HEK293T (cell line): ENCODE measurements at regions not wholly inside any gene's neighbourhood (a gene's known extent, or its start where the extent isn't known, plus 50 kb on each side); places are given as distances from the start of the nearest gene placed in this dataset.
A peak's percentile ranks its signal among the peaks of the same experiment; 100 is the strongest.

Experiments
- CTCF ChIA-PET: fragments of 350-600 bp; formaldehyde crosslinking; extraction: SDS; loops from one replicate; lab custom pipeline; 2021; ENCODE audit warnings: antibody characterized with exemption, inconsistent platforms; lab: Yijun Ruan, JAX
- POLR2A ChIA-PET: fragments of 350-600 bp; formaldehyde crosslinking; extraction: SDS; loops from one replicate; lab custom pipeline; 2020; ENCODE audit warnings: antibody characterized with exemption, inconsistent platforms; lab: Yijun Ruan, JAX
- DNase-seq: peaks from one replicate; pipeline ENCODE4 v3.0.0; 2012; ENCODE audit warnings: mixed read lengths; ENCODE audit errors: extremely low spot score
- ARNT ChIP-seq: fragments of 450-650 bp; IDR thresholded peaks from 2 replicates; pipeline ENCODE4 v1.6.1; 2017; ENCODE audit warnings: mild to moderate bottlenecking
- BHLHE40 ChIP-seq: fragments of 450-650 bp; IDR thresholded peaks from 2 replicates; pipeline ENCODE4 v1.6.1; 2016; ENCODE audit warnings: mild to moderate bottlenecking, moderate library complexity, borderline replicate concordance
- CTBP1 ChIP-seq: fragments of 450-650 bp; IDR thresholded peaks from 2 replicates; pipeline ENCODE4 v1.6.1; 2016; ENCODE audit warnings: borderline replicate concordance
- ELF4 ChIP-seq: fragments of 450-650 bp; IDR thresholded peaks from 2 replicates; pipeline ENCODE4 v1.6.1; 2017; ENCODE audit warnings: antibody characterized with exemption
- FOXA1 ChIP-seq: fragments of 450-650 bp; IDR thresholded peaks from 2 replicates; pipeline ENCODE4 v1.6.1; 2016; ENCODE audit warnings: mild to moderate bottlenecking
- FOXK2 ChIP-seq: fragments of 450-650 bp; IDR thresholded peaks from 2 replicates; pipeline ENCODE4 v1.6.1; 2016; ENCODE audit warnings: mild to moderate bottlenecking
- FOXM1 ChIP-seq: fragments of 450-650 bp; IDR thresholded peaks from 2 replicates; pipeline ENCODE4 v1.6.1; 2017; ENCODE audit warnings: mild to moderate bottlenecking, borderline replicate concordance
- HDGF ChIP-seq: fragments of 450-650 bp; IDR thresholded peaks from 2 replicates; pipeline ENCODE4 v1.6.1; 2017; ENCODE audit warnings: antibody characterized with exemption, borderline replicate concordance
- L3MBTL2 ChIP-seq: fragments of 450-650 bp; conservative IDR thresholded peaks from 2 replicates; pipeline ENCODE4 v1.6.1; 2016; ENCODE audit warnings: mild to moderate bottlenecking
- LEF1 ChIP-seq: fragments of 450-650 bp; IDR thresholded peaks from 2 replicates; pipeline ENCODE4 v1.6.1; 2017; ENCODE audit warnings: mild to moderate bottlenecking, borderline replicate concordance
- NFRKB ChIP-seq: fragments of 450-650 bp; IDR thresholded peaks from 2 replicates; pipeline ENCODE4 v1.6.1; 2016; ENCODE audit warnings: mild to moderate bottlenecking, moderate library complexity
- SP1 ChIP-seq: fragments of 450-650 bp; IDR thresholded peaks from 2 replicates; pipeline ENCODE4 v1.6.1; 2017
- SUZ12 ChIP-seq: fragments of 450-650 bp; IDR thresholded peaks from 2 replicates; pipeline ENCODE4 v1.6.1; 2016; ENCODE audit warnings: mild to moderate bottlenecking
- TARDBP ChIP-seq: fragments of 450-650 bp; IDR thresholded peaks from 2 replicates; pipeline ENCODE4 v1.6.1; 2016
- ZNF384 ChIP-seq: fragments of 450-650 bp; IDR thresholded peaks from 2 replicates; pipeline ENCODE4 v1.6.1; 2016
- TF ChIP-seq, protein P1 (sequence below): fragments of 450-650 bp; IDR thresholded peaks from 2 replicates; pipeline ENCODE4 v1.6.1; 2016

DNA sequence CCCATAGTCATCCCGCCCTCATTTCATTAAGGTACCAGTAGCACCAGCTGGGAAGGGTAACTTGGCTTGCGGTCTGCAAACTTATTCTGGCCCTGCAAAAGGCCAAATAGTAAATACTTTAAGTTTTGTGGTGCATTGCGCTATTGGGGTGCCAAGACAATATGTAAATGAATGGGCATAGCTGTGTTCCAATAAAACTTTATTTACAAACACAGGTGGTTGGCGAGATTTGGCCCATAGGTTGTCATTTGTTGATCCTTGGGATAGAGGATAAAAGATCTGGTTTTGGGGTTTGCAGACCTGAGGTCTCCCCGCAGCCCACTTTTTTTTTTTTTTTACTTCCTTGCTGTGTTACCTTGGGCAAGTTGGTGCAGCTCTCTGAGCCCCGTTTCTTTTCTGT is 127.4 kb downstream of the MIAT start:
- CTCF ChIA-PET: interaction anchor here (0.5 to 0.7 kb wide), 3 partner anchors 8 to 1530 kb away, joined by 3 to 4 read pairs (median 3); no protein-coding TSS in a partner anchor
- no peak for DNase-seq
- no peak for TF ChIP-seq FOXK2
- TF ChIP-seq SUZ12: no peak
- no peak for TF ChIP-seq ELF4
- TF ChIP-seq FOXM1: no peak
- TF ChIP-seq TARDBP: no peak
- TF ChIP-seq ARNT: no peak
- no peak for TF ChIP-seq ZNF384
- no peak for TF ChIP-seq LEF1
- no peak for TF ChIP-seq BHLHE40
- POLR2A ChIA-PET: no interaction called here

DNA sequence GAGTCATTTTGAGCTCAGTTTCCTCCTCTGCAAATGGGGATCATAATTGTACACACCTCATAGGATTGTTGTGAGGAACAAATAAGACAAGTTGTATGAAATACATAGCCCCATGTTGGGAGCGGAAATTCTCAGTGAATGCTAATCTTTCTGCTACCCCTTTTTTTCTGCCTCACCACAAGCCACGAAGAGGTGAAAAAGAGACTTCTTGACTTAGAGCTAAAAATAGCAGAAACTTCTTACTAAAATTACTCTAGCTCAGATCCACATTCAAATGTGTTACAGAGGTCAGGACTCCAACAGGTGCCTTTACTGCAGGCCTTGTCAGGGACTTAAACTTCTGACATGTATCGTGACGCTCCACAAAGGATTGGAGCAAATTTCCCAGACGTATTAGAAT is 128.5 kb downstream of the MIAT start:
- ChIA-PET CTCF (no interaction called here), POLR2A (no interaction called here)
- TF ChIP-seq FOXK2 (no peak), HDGF (no peak), NFRKB (no peak)
- no peak for DNase-seq

DNA sequence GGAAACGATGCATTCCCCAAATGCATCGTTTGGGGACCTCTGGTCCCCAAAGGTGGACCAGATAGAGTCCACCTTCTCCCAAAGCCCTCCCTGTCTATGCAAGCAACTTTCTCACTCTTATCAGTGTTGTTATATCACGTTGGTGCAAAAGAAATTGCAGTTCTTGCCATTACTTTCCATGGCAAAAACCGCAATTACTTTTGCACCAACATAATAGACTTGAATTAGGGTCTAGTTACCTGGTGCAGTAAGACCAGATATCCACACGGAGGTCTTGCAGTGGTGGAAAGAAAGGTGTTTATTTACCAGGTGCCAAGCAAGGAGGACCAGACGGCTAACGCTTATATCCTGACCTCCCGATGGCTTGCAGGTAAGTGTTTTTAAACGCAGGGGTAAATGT is 129.0 kb downstream of the MIAT start:
- DNase-seq: no peak
- no peak for TF ChIP-seq FOXA1
- TF ChIP-seq ELF4: peak; percentile 86
- ChIA-PET POLR2A (no interaction called here), CTCF (interaction anchor here (0.5 kb wide), 1 partner anchor 767 kb away, joined by 3 read pairs; no protein-coding TSS in a partner anchor)

DNA sequence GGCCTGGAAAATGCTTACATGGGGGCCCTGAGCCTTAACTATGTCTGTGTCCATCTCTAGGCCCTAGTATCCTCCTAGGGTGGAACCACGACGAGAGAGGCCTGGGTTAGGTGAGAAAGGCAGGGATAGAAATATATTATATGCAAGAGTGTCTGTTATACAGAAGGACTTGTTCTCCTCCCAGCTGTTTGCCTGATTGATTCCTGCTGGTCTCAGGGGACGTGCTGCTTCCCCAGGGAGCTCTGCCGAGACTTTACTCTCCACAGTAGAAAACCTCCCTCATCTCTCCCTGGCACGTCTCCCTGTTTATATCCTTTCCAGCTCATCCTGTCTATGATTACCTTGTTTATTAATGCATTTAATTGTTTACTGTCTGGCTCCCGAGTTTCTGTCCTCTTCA is 132.6 kb downstream of the MIAT start:
- ChIA-PET POLR2A (no interaction called here), CTCF (no interaction called here)
- TF ChIP-seq L3MBTL2 (no peak), FOXM1 (no peak), SP1 (no peak), ELF4 (no peak), NFRKB (no peak), LEF1 (no peak), ZNF384 (no peak), FOXK2 (no peak), BHLHE40 (no peak), SUZ12 (no peak)
- TF ChIP-seq, protein P1, sequence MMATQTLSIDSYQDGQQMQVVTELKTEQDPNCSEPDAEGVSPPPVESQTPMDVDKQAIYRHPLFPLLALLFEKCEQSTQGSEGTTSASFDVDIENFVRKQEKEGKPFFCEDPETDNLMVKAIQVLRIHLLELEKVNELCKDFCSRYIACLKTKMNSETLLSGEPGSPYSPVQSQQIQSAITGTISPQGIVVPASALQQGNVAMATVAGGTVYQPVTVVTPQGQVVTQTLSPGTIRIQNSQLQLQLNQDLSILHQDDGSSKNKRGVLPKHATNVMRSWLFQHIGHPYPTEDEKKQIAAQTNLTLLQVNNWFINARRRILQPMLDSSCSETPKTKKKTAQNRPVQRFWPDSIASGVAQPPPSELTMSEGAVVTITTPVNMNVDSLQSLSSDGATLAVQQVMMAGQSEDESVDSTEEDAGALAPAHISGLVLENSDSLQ: no peak
- DNase-seq: no peak

DNA sequence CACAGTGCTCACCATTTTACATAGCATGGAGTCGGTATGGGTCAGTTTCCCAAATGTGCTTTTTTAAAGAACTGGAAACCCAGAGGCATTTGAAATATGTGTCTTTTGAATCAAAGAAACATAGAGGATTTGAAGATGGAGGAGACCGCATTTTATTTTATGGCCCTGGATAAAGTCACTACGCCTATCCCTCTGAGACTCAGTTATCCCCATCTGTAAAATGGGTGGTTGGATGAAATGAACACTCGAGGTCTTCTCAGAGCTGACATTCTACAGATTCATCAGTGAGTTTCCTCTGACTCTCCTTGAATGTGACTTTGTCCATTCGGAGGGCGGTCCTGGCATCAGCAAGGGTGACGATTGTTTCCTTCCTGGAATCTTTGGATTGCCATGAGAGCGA is 135.1 kb downstream of the MIAT start:
- CTCF ChIA-PET: no interaction called here
- TF ChIP-seq TARDBP: no peak
- no peak for TF ChIP-seq FOXM1
- no peak for TF ChIP-seq FOXA1
- no peak for TF ChIP-seq BHLHE40
- no peak for TF ChIP-seq ELF4
- TF ChIP-seq HDGF: no peak
- POLR2A ChIA-PET: no interaction called here
- DNase-seq: no peak

DNA sequence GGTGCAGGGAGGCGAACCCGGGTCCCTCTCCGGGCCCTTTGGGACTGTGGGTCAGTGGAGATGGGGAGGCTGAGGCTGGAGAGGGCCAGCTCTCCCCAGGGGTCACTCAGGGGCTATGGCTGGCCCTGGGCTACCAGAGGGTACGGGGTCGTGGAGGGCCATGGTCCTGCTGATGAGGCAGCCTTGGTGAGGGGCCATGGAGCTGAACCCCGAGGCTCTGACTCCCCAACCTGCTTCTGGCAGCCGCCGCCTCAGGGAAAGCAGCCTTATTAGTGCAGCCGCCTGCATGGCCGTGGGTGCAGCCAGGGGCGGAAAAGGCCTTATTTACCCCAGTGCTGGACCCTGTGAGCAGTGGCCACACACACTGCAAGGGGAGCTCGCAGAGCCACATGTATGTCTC is 139.4 kb downstream of the MIAT start:
- POLR2A ChIA-PET: no interaction called here
- TF ChIP-seq HDGF (no peak), ELF4 (no peak), FOXA1 (no peak), ZNF384 (no peak), LEF1 (no peak), SP1 (no peak), TARDBP (no peak), BHLHE40 (no peak), ARNT (no peak)
- TF ChIP-seq, protein P1: no peak
- no peak for DNase-seq
- CTCF ChIA-PET: no interaction called here

DNA sequence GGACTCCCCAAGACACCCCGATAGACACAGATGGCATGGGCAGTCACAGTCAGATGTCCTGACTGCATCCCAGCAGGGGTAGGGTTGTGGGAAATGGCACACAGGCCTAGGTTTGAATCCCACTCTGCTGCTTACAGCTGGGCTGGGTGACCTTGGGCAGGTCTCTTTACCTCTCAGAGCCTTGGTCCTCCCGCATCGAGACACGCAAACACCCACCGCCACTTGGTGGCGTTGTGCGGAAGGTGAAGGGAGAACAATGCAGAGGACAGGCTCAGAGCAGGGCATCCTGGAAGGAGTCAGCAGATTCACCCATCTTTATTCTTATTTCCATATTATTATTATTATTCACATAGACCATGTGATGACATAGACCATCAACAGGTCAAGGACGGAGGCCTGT is 140.5 kb downstream of the MIAT start:
- no peak for TF ChIP-seq FOXK2
- TF ChIP-seq ARNT: no peak
- TF ChIP-seq BHLHE40: no peak
- no peak for TF ChIP-seq HDGF
- TF ChIP-seq, protein P1: no peak
- no peak for TF ChIP-seq ZNF384
- TF ChIP-seq NFRKB: no peak
- no peak for TF ChIP-seq SUZ12
- no peak for TF ChIP-seq SP1
- TF ChIP-seq FOXM1: no peak
- no peak for TF ChIP-seq TARDBP
- no peak for TF ChIP-seq L3MBTL2
- no peak for TF ChIP-seq FOXA1
- TF ChIP-seq CTBP1: no peak
- TF ChIP-seq LEF1: no peak
- no peak for TF ChIP-seq ELF4
- ChIA-PET CTCF (no interaction called here), POLR2A (no interaction called here)
- peak; percentile 32 for DNase-seq
